Sigmoid colon (tissue), 3 donors: ENCODE measurements at regions not wholly inside any gene's neighbourhood (a gene's known extent, or its start where the extent isn't known, plus 50 kb on each side); places are given as distances from the start of the nearest gene placed in this dataset.
"Not testable (repeated sequence)": the region's sequence is repeated elsewhere in the genome, so short reads cannot be mapped to it uniquely, and the experiment has no call there.

Experiments
- POLR2A ChIP-seq, 2 donors: fragments of 450-650 bp; IDR thresholded peaks; one replicate each; pipeline ENCODE4 v1.6.1; 2016; ENCODE audit warnings: antibody characterized with exemption in 2 of 2, mild to moderate bottlenecking in 2 of 2, moderate library complexity in 2 of 2
- TF ChIP-seq, protein P1 (sequence below), 4 experiments: fragments of 450-650 bp in 3 of 4; fragments of 200-600 bp in 1 of 4; IDR thresholded peaks; one replicate each; pipeline ENCODE4 v1.5.1; 2016 to 2019; ENCODE audit warnings: antibody characterized with exemption in 4 of 4, mild to moderate bottlenecking in 3 of 4, moderate library complexity in 2 of 4

DNA sequence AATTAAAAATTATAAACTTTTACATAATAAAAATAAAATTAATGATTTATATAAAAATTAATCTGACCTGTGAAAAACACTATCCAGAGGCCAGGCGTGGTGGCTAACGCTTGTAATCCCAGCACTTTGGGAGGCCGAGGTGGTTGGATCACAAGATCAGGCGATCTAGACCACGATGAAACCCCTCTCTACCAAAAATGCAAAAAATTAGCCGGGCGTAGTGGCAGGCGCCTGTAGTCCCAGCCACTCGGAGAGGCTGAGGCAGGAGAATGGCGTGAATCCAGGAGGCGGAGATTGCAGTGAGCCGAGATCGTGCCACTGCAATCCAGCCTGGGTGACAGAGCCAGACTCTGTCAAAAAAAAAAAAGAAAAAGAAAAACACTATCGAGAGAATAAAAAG is 4865.2 kb upstream of the OR11H1 start:
- TF ChIP-seq, protein P1, sequence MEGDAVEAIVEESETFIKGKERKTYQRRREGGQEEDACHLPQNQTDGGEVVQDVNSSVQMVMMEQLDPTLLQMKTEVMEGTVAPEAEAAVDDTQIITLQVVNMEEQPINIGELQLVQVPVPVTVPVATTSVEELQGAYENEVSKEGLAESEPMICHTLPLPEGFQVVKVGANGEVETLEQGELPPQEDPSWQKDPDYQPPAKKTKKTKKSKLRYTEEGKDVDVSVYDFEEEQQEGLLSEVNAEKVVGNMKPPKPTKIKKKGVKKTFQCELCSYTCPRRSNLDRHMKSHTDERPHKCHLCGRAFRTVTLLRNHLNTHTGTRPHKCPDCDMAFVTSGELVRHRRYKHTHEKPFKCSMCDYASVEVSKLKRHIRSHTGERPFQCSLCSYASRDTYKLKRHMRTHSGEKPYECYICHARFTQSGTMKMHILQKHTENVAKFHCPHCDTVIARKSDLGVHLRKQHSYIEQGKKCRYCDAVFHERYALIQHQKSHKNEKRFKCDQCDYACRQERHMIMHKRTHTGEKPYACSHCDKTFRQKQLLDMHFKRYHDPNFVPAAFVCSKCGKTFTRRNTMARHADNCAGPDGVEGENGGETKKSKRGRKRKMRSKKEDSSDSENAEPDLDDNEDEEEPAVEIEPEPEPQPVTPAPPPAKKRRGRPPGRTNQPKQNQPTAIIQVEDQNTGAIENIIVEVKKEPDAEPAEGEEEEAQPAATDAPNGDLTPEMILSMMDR (IDR thresholded peaks at IDR 0.05) = not testable (repeated sequence)
- not testable (repeated sequence) for TF ChIP-seq POLR2A (IDR thresholded peaks at IDR 0.05)
